Keratinocyte (primary cell): ENCODE measurements at regions not wholly inside any gene's neighbourhood (a gene's known extent, or its start where the extent isn't known, plus 50 kb on each side); places are given as distances from the start of the nearest gene placed in this dataset.
"Not testable (repeated sequence)": the region's sequence is repeated elsewhere in the genome, so short reads cannot be mapped to it uniquely, and the experiment has no call there.

ENCODE experiments used
- DNase-seq: peaks from one replicate; pipeline ENCODE4 v3.0.0-alpha.2; 2011; ENCODE audit warnings: low read depth, missing footprints, low spot score
- FAIRE-seq: peaks from 2 replicates; lab custom pipeline; 2011; peaks lifted over from hg19 to GRCh38; lab: Jason Lieb, UNC
- H2AFZ ChIP-seq: 2 replicates; pipeline ENCODE4 v1.6.0; 2012; ENCODE audit warnings: low read length, control low read depth, inconsistent platforms; ENCODE audit not compliant: control insufficient read depth
- H3K27ac ChIP-seq: 2 replicates; pipeline ENCODE4 v1.5.1; 2011; ENCODE audit warnings: low read length; ENCODE audit not compliant: control insufficient read depth, insufficient read depth
- H3K27me3 ChIP-seq: 3 replicates; pipeline ENCODE4 v1.6.0; 2011; ENCODE audit warnings: low read length; ENCODE audit not compliant: control insufficient read depth, insufficient read depth; ENCODE audit errors: extremely low read depth
- H3K36me3 ChIP-seq, 2 experiments: 2 replicates in 1 of 2; 3 replicates in 1 of 2; pipeline ENCODE4 v1.5.1; 2011; ENCODE audit warnings: low read length in 2 of 2, mild to moderate bottlenecking in 1 of 2; ENCODE audit not compliant: control insufficient read depth in 2 of 2, insufficient read depth in 2 of 2; ENCODE audit errors: extremely low read depth in 1 of 2
- H3K4me1 ChIP-seq: 3 replicates; pipeline ENCODE4 v1.5.1; 2011; ENCODE audit warnings: low read length; ENCODE audit not compliant: control insufficient read depth, insufficient read depth; ENCODE audit errors: extremely low read depth
- H3K4me2 ChIP-seq: 3 replicates; pipeline ENCODE4 v1.6.0; 2011; ENCODE audit warnings: low read depth, low read length; ENCODE audit not compliant: control insufficient read depth, insufficient read depth; ENCODE audit errors: extremely low read depth
- H3K4me3 ChIP-seq, 3 experiments: fragments of 200-600 bp in 1 of 3; sonication (generic) in 1 of 3; 2 replicates in 2 of 3; 3 replicates in 1 of 3; pipeline ENCODE4 v1.5.1; 2011 to 2016; ENCODE audit warnings: low read length in 3 of 3, mild to moderate bottlenecking in 3 of 3, control low read depth in 2 of 3, inconsistent platforms in 1 of 3, low read depth in 1 of 3, mixed read lengths in 1 of 3, mixed run types in 1 of 3, moderate library complexity in 1 of 3; ENCODE audit not compliant: control insufficient read depth in 2 of 3, insufficient read depth in 2 of 3; ENCODE audit errors: extremely low read depth in 1 of 3
- H3K79me2 ChIP-seq: 2 replicates; pipeline ENCODE4 v1.6.0; 2012; ENCODE audit warnings: low read length; ENCODE audit not compliant: control insufficient read depth, insufficient read depth
- H3K9ac ChIP-seq: 3 replicates; pipeline ENCODE4 v1.6.0; 2011; ENCODE audit warnings: low read length; ENCODE audit not compliant: control insufficient read depth, insufficient read depth; ENCODE audit errors: extremely low read depth
- H3K9me1 ChIP-seq: 3 replicates; pipeline ENCODE4 v1.6.0; 2011; ENCODE audit warnings: low read length; ENCODE audit not compliant: control insufficient read depth, insufficient read depth; ENCODE audit errors: extremely low read depth
- H3K9me3 ChIP-seq: 2 replicates; pipeline ENCODE4 v1.5.1; 2012; ENCODE audit warnings: low read depth, low read length; ENCODE audit not compliant: control insufficient read depth
- H4K20me1 ChIP-seq: 3 replicates; pipeline ENCODE4 v1.6.0; 2011; ENCODE audit warnings: low read length; ENCODE audit not compliant: control insufficient read depth, insufficient read depth; ENCODE audit errors: extremely low read depth
- CTCF ChIP-seq, 3 experiments: IDR thresholded peaks in 1 of 3; conservative IDR thresholded peaks in 1 of 3; optimal IDR thresholded peaks in 1 of 3; 2 replicates in 2 of 3; 3 replicates in 1 of 3; pipeline versions ENCODE3 to v1.5.1; 2011; ENCODE audit warnings: low read length in 3 of 3, mild to moderate bottlenecking in 3 of 3, moderate library complexity in 2 of 3, control low read depth in 1 of 3, inconsistent platforms in 1 of 3; ENCODE audit not compliant: insufficient read depth in 2 of 3; ENCODE audit errors: extremely low read depth in 1 of 3
- EZH2 ChIP-seq: IDR thresholded peaks from one replicate; pipeline ENCODE4 v1.6.1; 2012; ENCODE audit warnings: inconsistent platforms, mild to moderate bottlenecking, low read length, moderate library complexity
- dilution Hi-C: fragments of 300-500 bp; cut with MboI; formaldehyde crosslinking; loops from one replicate; pipeline ENCODE4 v1.7.0; 2020; ENCODE audit warnings: low sequenced_read_pairs; ENCODE audit not compliant: extremely low pct_ligation_motif_present

GRCh38 chr7:68875857-68876256 is 722.4 kb upstream of the AUTS2 start:
- FAIRE-seq (no peak), DNase-seq (no peak)
- Histone ChIP-seq H3K79me2 (no peaks in the 10 kb centered on the region), H3K27me3 (no peaks in the 10 kb centered on the region), H3K4me3 (no peak overlapping the region), H3K4me1 (no peaks in the 10 kb centered on the region), H3K27ac (no peak overlapping the region), H2AFZ (no peak overlapping the region), H3K9me1 (no peaks in the 10 kb centered on the region), H4K20me1 (no peaks in the 10 kb centered on the region), H3K9me3 (no peaks in the 10 kb centered on the region), H3K36me3 (no peaks in the 10 kb centered on the region), H3K9ac (no peak overlapping the region), H3K4me2 (no peak overlapping the region)
- dilution Hi-C loops = no loop called here
- no peak for TF ChIP-seq EZH2
- TF ChIP-seq CTCF (optimal IDR thresholded peaks at IDR 0.05 in 1 of 3, IDR thresholded peaks at IDR 0.05 in 1 of 3, conservative IDR thresholded peaks at IDR 0.05 in 1 of 3; ENCODE audit: extremely low read depth in 1 of 3, insufficient read depth in 2 of 3, low read length in 3 of 3) = no peak

GRCh38 chr7:68887116-68887515 is 711.2 kb upstream of the AUTS2 start:
- DNase-seq, H2AFZ ChIP-seq, H3K36me3 ChIP-seq, H3K27me3 ChIP-seq, FAIRE-seq, H3K9ac ChIP-seq, H3K4me3 ChIP-seq, H4K20me1 ChIP-seq, H3K9me1 ChIP-seq, H3K79me2 ChIP-seq, H3K4me2 ChIP-seq, H3K4me1 ChIP-seq, H3K9me3 ChIP-seq, H3K27ac ChIP-seq, dilution Hi-C loops: not testable (repeated sequence)

DNA sequence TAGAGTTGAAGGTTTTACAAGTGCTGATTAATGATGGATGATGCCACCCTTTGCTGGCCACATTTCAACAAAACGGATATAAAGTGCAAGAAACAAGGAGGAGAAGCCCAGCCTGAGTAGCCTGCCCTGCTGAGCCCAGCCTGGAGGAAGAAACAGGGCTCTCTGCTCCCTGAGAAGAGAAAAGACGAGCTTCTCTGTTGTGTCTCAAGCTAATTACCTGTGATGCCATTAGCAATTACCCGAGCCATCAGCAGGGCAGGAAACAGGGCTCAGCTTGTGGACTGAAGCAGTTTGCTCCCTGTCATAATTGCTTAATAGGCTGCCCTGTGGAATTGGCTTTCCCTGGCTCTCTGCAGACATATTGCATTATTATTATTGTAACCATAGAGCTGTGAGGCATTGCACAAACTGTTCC is 709.3 kb upstream of the AUTS2 start:
- no peak overlapping the region for H3K27ac ChIP-seq
- FAIRE-seq = no peak
- TF ChIP-seq EZH2 (no peak), CTCF (optimal IDR thresholded peaks at IDR 0.05 in 1 of 3, IDR thresholded peaks at IDR 0.05 in 1 of 3, conservative IDR thresholded peaks at IDR 0.05 in 1 of 3; ENCODE audit: extremely low read depth in 1 of 3, insufficient read depth in 2 of 3, low read length in 3 of 3) (no peak)

More for the DNA sequence above, 709.3 kb upstream of the AUTS2 start:
- Histone ChIP-seq H3K9me3 (no peaks in the 10 kb centered on the region), H3K9me1 (no peaks in the 10 kb centered on the region), H3K4me1 (no peaks in the 10 kb centered on the region), H3K4me3 (no peak overlapping the region), H3K36me3 (no peaks in the 10 kb centered on the region), H2AFZ (no peak overlapping the region), H3K27me3 (no peaks in the 10 kb centered on the region), H4K20me1 (no peaks in the 10 kb centered on the region), H3K4me2 (no peak overlapping the region), H3K9ac (no peak overlapping the region), H3K79me2 (no peaks in the 10 kb centered on the region)
- no peak for DNase-seq
- dilution Hi-C loops = no loop called here
